ENCODE measurements at regions not wholly inside any gene's neighbourhood (a gene's known extent, or its start where the extent isn't known, plus 50 kb on each side); places are given as distances from the start of the nearest gene placed in this dataset.

- FAIRE-seq = no peak
Measured at GRCh38 chr21:43364261-43364510, 62.7 kb downstream of the SIK1 start.

GRCh38 chr21:43363506-43364260 is 63.2 kb downstream of the SIK1 start:
- FAIRE-seq = no peak

- FAIRE-seq = no peak
Measured at GRCh38 chr21:43362915-43363314, 64.0 kb downstream of the SIK1 start.

GRCh38 chr21:43362321-43362791 is 64.6 kb downstream of the SIK1 start:
- no peak for FAIRE-seq

GRCh38 chr21:43361493-43362296 is 65.2 kb downstream of the SIK1 start:
- no peak for FAIRE-seq

GRCh38 chr21:43361127-43361492 is 65.8 kb downstream of the SIK1 start:
- no peak for FAIRE-seq

- no peak for FAIRE-seq
Measured at GRCh38 chr21:43360441-43361126, 66.3 kb downstream of the SIK1 start.

GRCh38 chr21:43358940-43359822 is 67.8 kb downstream of the SIK1 start:
- FAIRE-seq = no peak

GRCh38 chr21:43357715-43358430 is 69.1 kb downstream of the SIK1 start:
- FAIRE-seq = no peak

- FAIRE-seq = no peak
Measured at GRCh38 chr21:43355925-43356289, 71.0 kb downstream of the SIK1 start.

GRCh38 chr21:43355266-43355924 is 71.5 kb downstream of the SIK1 start:
- FAIRE-seq = no peak

- no peak for FAIRE-seq
Measured at GRCh38 chr21:43354666-43355065, 72.3 kb downstream of the SIK1 start.

GRCh38 chr21:43354026-43354420 is 72.9 kb downstream of the SIK1 start:
- no peak for FAIRE-seq

- no peak for FAIRE-seq
Measured at GRCh38 chr21:43353282-43354025, 73.5 kb downstream of the SIK1 start.

GRCh38 chr21:43352568-43353281 is 74.2 kb downstream of the SIK1 start:
- FAIRE-seq = no peak

GRCh38 chr21:43352154-43352537 is 74.8 kb downstream of the SIK1 start:
- FAIRE-seq = no peak

GRCh38 chr21:43351501-43352153 is 75.3 kb downstream of the SIK1 start:
- no peak for FAIRE-seq

- FAIRE-seq = no peak
Measured at GRCh38 chr21:43349644-43350043, 77.3 kb downstream of the SIK1 start.

GRCh38 chr21:43348801-43349261 is 78.1 kb downstream of the SIK1 start:
- FAIRE-seq = no peak
